ENCODE measurements at regions not wholly inside any gene's neighbourhood (a gene's known extent, or its start where the extent isn't known, plus 50 kb on each side); places are given as distances from the start of the nearest gene placed in this dataset.

- no peaks in the 10 kb centered on the region for H3K27me3 ChIP-seq (ENCODE audit: control insufficient read depth, insufficient read depth, low read length)
- no peaks in the 10 kb centered on the region for H3K36me3 ChIP-seq (replicated peaks; ENCODE audit: control insufficient read depth, insufficient read depth, low read length)
- no peak overlapping the region for H3K4me3 ChIP-seq (ENCODE audit: insufficient read depth, low read depth, low read length)
- DNase-seq = no peak
Measured at GRCh38 chr2:67660871-67661270, 263.7 kb downstream of the ETAA1 start.

GRCh38 chr2:67662222-67662621 lies 265.1 kb downstream of the ETAA1 start:
- no peaks in the 10 kb centered on the region for H3K27me3 ChIP-seq (ENCODE audit: control insufficient read depth, insufficient read depth, low read length)
- no peaks in the 10 kb centered on the region for H3K36me3 ChIP-seq (replicated peaks; ENCODE audit: control insufficient read depth, insufficient read depth, low read length)
- DNase-seq = no peak
- no peak overlapping the region for H3K4me3 ChIP-seq (ENCODE audit: insufficient read depth, low read depth, low read length)

- Histone ChIP-seq H3K4me3 (ENCODE audit: insufficient read depth, low read depth, low read length) (no peak overlapping the region), H3K36me3 (replicated peaks; ENCODE audit: control insufficient read depth, insufficient read depth, low read length) (no peaks in the 10 kb centered on the region), H3K27me3 (ENCODE audit: control insufficient read depth, insufficient read depth, low read length) (no peaks in the 10 kb centered on the region)
- no peak for DNase-seq
Measured at GRCh38 chr2:67663776-67664175, 266.6 kb downstream of the ETAA1 start.

- no peak for DNase-seq
- Histone ChIP-seq H3K36me3 (replicated peaks; ENCODE audit: control insufficient read depth, insufficient read depth, low read length) (no peaks in the 10 kb centered on the region), H3K4me3 (ENCODE audit: insufficient read depth, low read depth, low read length) (no peak overlapping the region), H3K27me3 (ENCODE audit: control insufficient read depth, insufficient read depth, low read length) (no peaks in the 10 kb centered on the region)
Measured at GRCh38 chr2:67666386-67667053, 269.4 kb downstream of the ETAA1 start.

GRCh38 chr2:67667054-67667908 lies 270.1 kb downstream of the ETAA1 start:
- no peaks in the 10 kb centered on the region for H3K27me3 ChIP-seq (ENCODE audit: control insufficient read depth, insufficient read depth, low read length)
- no peaks in the 10 kb centered on the region for H3K36me3 ChIP-seq (replicated peaks; ENCODE audit: control insufficient read depth, insufficient read depth, low read length)
- H3K4me3 ChIP-seq (ENCODE audit: insufficient read depth, low read depth, low read length) = no peak overlapping the region
- DNase-seq = no peak

- Histone ChIP-seq H3K36me3 (replicated peaks; ENCODE audit: control insufficient read depth, insufficient read depth, low read length) (no peaks in the 10 kb centered on the region), H3K4me3 (ENCODE audit: insufficient read depth, low read depth, low read length) (no peak overlapping the region), H3K27me3 (ENCODE audit: control insufficient read depth, insufficient read depth, low read length) (no peaks in the 10 kb centered on the region)
- DNase-seq = no peak
Measured at GRCh38 chr2:67668538-67668937, 271.4 kb downstream of the ETAA1 start.

GRCh38 chr2:67669168-67669567 lies 272.0 kb downstream of the ETAA1 start:
- Histone ChIP-seq H3K4me3 (ENCODE audit: insufficient read depth, low read depth, low read length) (no peak overlapping the region), H3K27me3 (ENCODE audit: control insufficient read depth, insufficient read depth, low read length) (no peaks in the 10 kb centered on the region), H3K36me3 (replicated peaks; ENCODE audit: control insufficient read depth, insufficient read depth, low read length) (no peaks in the 10 kb centered on the region)
- no peak for DNase-seq

GRCh38 chr2:67669766-67670165 lies 272.6 kb downstream of the ETAA1 start:
- H3K4me3 ChIP-seq (ENCODE audit: insufficient read depth, low read depth, low read length) = no peak overlapping the region
- DNase-seq = no peak
- H3K36me3 ChIP-seq (replicated peaks; ENCODE audit: control insufficient read depth, insufficient read depth, low read length) = no peaks in the 10 kb centered on the region
- H3K27me3 ChIP-seq (ENCODE audit: control insufficient read depth, insufficient read depth, low read length) = no peaks in the 10 kb centered on the region

GRCh38 chr2:67670747-67671183 lies 273.6 kb downstream of the ETAA1 start:
- Histone ChIP-seq H3K36me3 (replicated peaks; ENCODE audit: control insufficient read depth, insufficient read depth, low read length) (no peaks in the 10 kb centered on the region), H3K27me3 (ENCODE audit: control insufficient read depth, insufficient read depth, low read length) (no peaks in the 10 kb centered on the region), H3K4me3 (ENCODE audit: insufficient read depth, low read depth, low read length) (no peak overlapping the region)
- no peak for DNase-seq

- no peak for DNase-seq
- Histone ChIP-seq H3K36me3 (replicated peaks; ENCODE audit: control insufficient read depth, insufficient read depth, low read length) (no peaks in the 10 kb centered on the region), H3K27me3 (ENCODE audit: control insufficient read depth, insufficient read depth, low read length) (no peaks in the 10 kb centered on the region), H3K4me3 (ENCODE audit: insufficient read depth, low read depth, low read length) (no peak overlapping the region)
Measured at GRCh38 chr2:67671464-67672450, 274.6 kb downstream of the ETAA1 start.

GRCh38 chr2:67674668-67675067 lies 277.5 kb downstream of the ETAA1 start:
- Histone ChIP-seq H3K36me3 (replicated peaks; ENCODE audit: control insufficient read depth, insufficient read depth, low read length) (no peaks in the 10 kb centered on the region), H3K27me3 (ENCODE audit: control insufficient read depth, insufficient read depth, low read length) (no peaks in the 10 kb centered on the region), H3K4me3 (ENCODE audit: insufficient read depth, low read depth, low read length) (no peak overlapping the region)
- no peak for DNase-seq

GRCh38 chr2:67684991-67685390 lies 287.9 kb downstream of the ETAA1 start:
- Histone ChIP-seq H3K36me3 (replicated peaks; ENCODE audit: control insufficient read depth, insufficient read depth, low read length) (no peaks in the 10 kb centered on the region), H3K4me3 (ENCODE audit: insufficient read depth, low read depth, low read length) (no peak overlapping the region), H3K27me3 (ENCODE audit: control insufficient read depth, insufficient read depth, low read length) (no peaks in the 10 kb centered on the region)
- no peak for DNase-seq

GRCh38 chr2:67686254-67686653 lies 289.1 kb downstream of the ETAA1 start:
- H3K27me3 ChIP-seq (ENCODE audit: control insufficient read depth, insufficient read depth, low read length) = no peaks in the 10 kb centered on the region
- no peak for DNase-seq
- H3K4me3 ChIP-seq (ENCODE audit: insufficient read depth, low read depth, low read length) = no peak overlapping the region
- no peaks in the 10 kb centered on the region for H3K36me3 ChIP-seq (replicated peaks; ENCODE audit: control insufficient read depth, insufficient read depth, low read length)

- no peak overlapping the region for H3K4me3 ChIP-seq (ENCODE audit: insufficient read depth, low read depth, low read length)
- no peaks in the 10 kb centered on the region for H3K36me3 ChIP-seq (replicated peaks; ENCODE audit: control insufficient read depth, insufficient read depth, low read length)
- DNase-seq = no peak
- no peaks in the 10 kb centered on the region for H3K27me3 ChIP-seq (ENCODE audit: control insufficient read depth, insufficient read depth, low read length)
Measured at GRCh38 chr2:67689186-67689585, 292.1 kb downstream of the ETAA1 start.
